ENCODE measurements at regions not wholly inside any gene's neighbourhood (a gene's known extent, or its start where the extent isn't known, plus 50 kb on each side); places are given as distances from the start of the nearest gene placed in this dataset.

DNA sequence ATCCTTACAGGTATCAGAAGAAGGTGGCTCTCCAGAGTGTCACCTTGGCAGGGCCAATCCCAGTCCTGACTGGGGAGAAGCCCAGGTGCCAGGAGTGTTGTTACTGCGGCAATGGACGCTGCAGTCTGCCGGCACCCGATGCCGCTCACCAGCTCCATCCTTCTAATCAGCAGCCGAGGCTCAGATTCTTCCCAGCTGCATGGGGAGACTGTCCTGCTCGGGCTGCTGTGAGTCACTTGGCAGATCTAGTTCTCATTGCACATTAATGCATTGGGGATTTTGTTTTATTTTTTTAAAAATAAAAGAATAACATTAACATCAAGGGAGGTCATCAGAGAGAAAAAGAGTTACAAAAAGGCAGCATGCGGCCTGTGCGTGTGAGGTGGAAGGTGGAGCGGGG, 115.8 kb downstream of the MTX3 start:
- DNase-seq (no peak), ATAC-seq (ENCODE audit: poor library complexity) (no peak)
- no peaks in the 10 kb centered on the region for H3K36me3 Mint-ChIP-seq (ENCODE audit: low read depth)
- H3K4me1 Mint-ChIP-seq (ENCODE audit: low read depth) = no peaks in the 10 kb centered on the region
- H3K9me3 Mint-ChIP-seq = no peaks in the 10 kb centered on the region
- H3K27ac Mint-ChIP-seq = no peak overlapping the region
- no peaks in the 10 kb centered on the region for H3K9me3 ChIP-seq (ENCODE audit: control insufficient read depth in 1 of 2, insufficient read depth in 1 of 2, low read length in 2 of 2)
- ChIA-PET CTCF (no interaction called here), POLR2A (no interaction called here)
- H3K4me3 Mint-ChIP-seq = no peak overlapping the region
- no peak for TF ChIP-seq CTCF (IDR thresholded peaks at IDR 0.05)
- intact Hi-C loops (cut with DNase I, micrococcal nuclease) = loop anchor here in 1 of 2 experiments (5.0 kb wide), 1 partner anchor 207 kb away; no protein-coding TSS in a partner anchor
- no peaks in the 10 kb centered on the region for H3K36me3 ChIP-seq (ENCODE audit: insufficient read depth, low read length)
- H3K27me3 ChIP-seq (ENCODE audit: control insufficient read depth in 1 of 2, insufficient read depth in 2 of 2, low read length in 2 of 2) = peaks cover 0 to 7% of the 10 kb centered on the region in 2 experiments
- H3K4me3 ChIP-seq (ENCODE audit: low read length) = no peak overlapping the region
- H3K27ac ChIP-seq (ENCODE audit: low read depth in 1 of 2, low read length in 2 of 2) = no peak overlapping the region
- peaks cover 12% of the 10 kb centered on the region for H3K27me3 Mint-ChIP-seq
- no peaks in the 10 kb centered on the region for H3K4me1 ChIP-seq (ENCODE audit: insufficient read depth, low read length)

GRCh38 chr5:79873187-79873586, 117.9 kb downstream of the MTX3 start:
- Mint-ChIP-seq H3K36me3 (ENCODE audit: low read depth) (no peaks in the 10 kb centered on the region), H3K27me3 (peaks cover 24% of the 10 kb centered on the region), H3K9me3 (no peaks in the 10 kb centered on the region), H3K4me1 (ENCODE audit: low read depth) (no peaks in the 10 kb centered on the region), H3K4me3 (no peak overlapping the region), H3K27ac (no peak overlapping the region)
- Histone ChIP-seq H3K36me3 (ENCODE audit: insufficient read depth, low read length) (no peaks in the 10 kb centered on the region), H3K4me1 (ENCODE audit: insufficient read depth, low read length) (no peaks in the 10 kb centered on the region), H3K4me3 (ENCODE audit: low read length) (no peak overlapping the region), H3K9me3 (ENCODE audit: control insufficient read depth in 1 of 2, insufficient read depth in 1 of 2, low read length in 2 of 2) (no peaks in the 10 kb centered on the region), H3K27me3 (ENCODE audit: control insufficient read depth in 1 of 2, insufficient read depth in 2 of 2, low read length in 2 of 2) (peaks cover 0 to 10% of the 10 kb centered on the region in 2 experiments), H3K27ac (ENCODE audit: low read depth in 1 of 2, low read length in 2 of 2) (no peak overlapping the region)
- POLR2A ChIA-PET = no interaction called here
- CTCF ChIA-PET = interaction anchor here (0.8 kb wide), 1 partner anchor 13 kb away, joined by 3 read pairs; no protein-coding TSS in a partner anchor
- no peak for DNase-seq
- no peak for ATAC-seq (ENCODE audit: poor library complexity)
- TF ChIP-seq CTCF (IDR thresholded peaks at IDR 0.05) = no peak
- intact Hi-C loops (cut with DNase I, micrococcal nuclease) = no loop called here

GRCh38 chr5:79872291-79872690, 118.8 kb downstream of the MTX3 start:
- no peaks in the 10 kb centered on the region for H3K36me3 ChIP-seq (ENCODE audit: insufficient read depth, low read length)
- DNase-seq = no peak
- ChIA-PET POLR2A (no interaction called here), CTCF (interaction anchor here (0.8 kb wide), 1 partner anchor 14 kb away, joined by 3 read pairs; no protein-coding TSS in a partner anchor)
- peaks cover 2 to 10% of the 10 kb centered on the region in 2 experiments for H3K27me3 ChIP-seq (ENCODE audit: control insufficient read depth in 1 of 2, insufficient read depth in 2 of 2, low read length in 2 of 2)
- H3K27ac ChIP-seq (ENCODE audit: low read depth in 1 of 2, low read length in 2 of 2) = no peak overlapping the region
- Mint-ChIP-seq H3K27me3 (peaks cover 26% of the 10 kb centered on the region), H3K36me3 (ENCODE audit: low read depth) (no peaks in the 10 kb centered on the region), H3K27ac (no peak overlapping the region), H3K9me3 (no peaks in the 10 kb centered on the region), H3K4me3 (no peak overlapping the region), H3K4me1 (ENCODE audit: low read depth) (no peaks in the 10 kb centered on the region)
- no peak for ATAC-seq (ENCODE audit: poor library complexity)
- TF ChIP-seq CTCF (IDR thresholded peaks at IDR 0.05) = no peak
- no peaks in the 10 kb centered on the region for H3K9me3 ChIP-seq (ENCODE audit: control insufficient read depth in 1 of 2, insufficient read depth in 1 of 2, low read length in 2 of 2)
- no peaks in the 10 kb centered on the region for H3K4me1 ChIP-seq (ENCODE audit: insufficient read depth, low read length)
- H3K4me3 ChIP-seq (ENCODE audit: low read length) = no peak overlapping the region
- intact Hi-C loops (cut with DNase I, micrococcal nuclease) = no loop called here
